DMS114 treated with DMSO at 0.1 percent for 48 hours (cell line): ENCODE measurements at regions not wholly inside any gene's neighbourhood (a gene's known extent, or its start where the extent isn't known, plus 50 kb on each side); places are given as distances from the start of the nearest gene placed in this dataset.

Experiments
- DNase-seq: peaks from one replicate; lab custom pipeline; 2025; ENCODE audit not compliant: unreplicated experiment; lab: John Stamatoyannopoulos, UW

GRCh38 chr19:31121501-31121900, 227.7 kb downstream of the TSHZ3 start:
- DNase-seq, result no peak

- no peak for DNase-seq
Measured at GRCh38 chr19:31120952-31121351, 228.3 kb downstream of the TSHZ3 start.

- DNase-seq, result no peak
Measured at GRCh38 chr19:31119951-31120690, 229.1 kb downstream of the TSHZ3 start.

GRCh38 chr19:31118986-31119385, 230.2 kb downstream of the TSHZ3 start:
- no peak for DNase-seq

- no peak for DNase-seq
Measured at GRCh38 chr19:31118287-31118955, 230.8 kb downstream of the TSHZ3 start.

GRCh38 chr19:31114585-31114984, 234.7 kb downstream of the TSHZ3 start:
- DNase-seq, result no peak

- DNase-seq, result no peak
Measured at GRCh38 chr19:31113293-31113692, 235.9 kb downstream of the TSHZ3 start.

GRCh38 chr19:31112158-31112557, 237.1 kb downstream of the TSHZ3 start:
- DNase-seq, result no peak

GRCh38 chr19:31111741-31112140, 237.5 kb downstream of the TSHZ3 start:
- no peak for DNase-seq

- no peak for DNase-seq
Measured at GRCh38 chr19:31110336-31110735, 238.9 kb downstream of the TSHZ3 start.

- DNase-seq, result no peak
Measured at GRCh38 chr19:31109636-31110035, 239.6 kb downstream of the TSHZ3 start.

- no peak for DNase-seq
Measured at GRCh38 chr19:31107096-31107495, 242.1 kb downstream of the TSHZ3 start.

- no peak for DNase-seq
Measured at GRCh38 chr19:31105761-31106160, 243.5 kb downstream of the TSHZ3 start.

GRCh38 chr19:31104451-31104850, 244.8 kb downstream of the TSHZ3 start:
- DNase-seq, result no peak

- no peak for DNase-seq
Measured at GRCh38 chr19:31103228-31103627, 246.0 kb downstream of the TSHZ3 start.

- no peak for DNase-seq
Measured at GRCh38 chr19:31102674-31103073, 246.6 kb downstream of the TSHZ3 start.

GRCh38 chr19:31100981-31101380, 248.3 kb downstream of the TSHZ3 start:
- DNase-seq, result no peak

- no peak for DNase-seq
Measured at GRCh38 chr19:31100206-31100590, 249.0 kb downstream of the TSHZ3 start.

GRCh38 chr19:31099515-31100205, 249.6 kb downstream of the TSHZ3 start:
- DNase-seq, result no peak

GRCh38 chr19:31098836-31099235, 250.4 kb downstream of the TSHZ3 start:
- no peak for DNase-seq

GRCh38 chr19:31096935-31097545, 252.2 kb downstream of the TSHZ3 start:
- DNase-seq, result no peak
